GM10248 (cell line): ENCODE measurements at regions not wholly inside any gene's neighbourhood (a gene's known extent, or its start where the extent isn't known, plus 50 kb on each side); places are given as distances from the start of the nearest gene placed in this dataset.

Source experiments
- CTCF ChIA-PET: fragments of 300-600 bp; sonication (Branson Sonifier 250); formaldehyde crosslinking; extraction: SDS; loops from one replicate; lab custom pipeline; 2021; ENCODE audit warnings: antibody characterized with exemption; lab: Yijun Ruan, JAX
- POLR2A ChIA-PET: fragments of 350-650 bp; sonication (Branson Sonifier 250); formaldehyde crosslinking; extraction: SDS; loops from one replicate; lab custom pipeline; 2020; ENCODE audit warnings: antibody characterized with exemption; lab: Yijun Ruan, JAX
- DNase-seq: peaks from one replicate; pipeline ENCODE4 v3.0.0; 2012; ENCODE audit errors: extremely low spot score
- TF ChIP-seq, protein P1 (sequence below): IDR thresholded peaks from 2 replicates; pipeline ENCODE4 v1.5.1; 2012; ENCODE audit warnings: mild to moderate bottlenecking, low read depth; ENCODE audit errors: extremely low read depth, missing control alignments, control extremely low read depth

DNA sequence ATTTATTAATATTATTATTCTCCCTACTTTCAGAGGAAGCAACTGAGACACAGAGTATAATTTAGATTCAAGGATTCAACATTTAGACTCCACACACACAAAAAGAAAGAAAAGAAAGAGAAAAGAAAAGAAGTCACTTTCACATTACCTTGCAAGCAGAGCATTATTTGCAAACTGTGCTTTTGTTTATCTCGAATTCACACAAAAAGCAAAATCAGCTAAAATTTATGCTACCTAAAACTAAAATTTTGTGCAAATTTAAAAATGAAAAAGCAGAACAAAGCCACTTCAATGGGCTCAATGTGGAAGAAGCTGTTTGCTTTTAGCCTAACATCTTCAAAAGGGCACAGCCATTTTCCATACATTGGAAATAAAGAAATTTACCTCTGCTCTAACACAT lies 1282.7 kb upstream of the GYPC start:
- ChIA-PET CTCF (no interaction called here), POLR2A (no interaction called here)
- TF ChIP-seq, protein P1, sequence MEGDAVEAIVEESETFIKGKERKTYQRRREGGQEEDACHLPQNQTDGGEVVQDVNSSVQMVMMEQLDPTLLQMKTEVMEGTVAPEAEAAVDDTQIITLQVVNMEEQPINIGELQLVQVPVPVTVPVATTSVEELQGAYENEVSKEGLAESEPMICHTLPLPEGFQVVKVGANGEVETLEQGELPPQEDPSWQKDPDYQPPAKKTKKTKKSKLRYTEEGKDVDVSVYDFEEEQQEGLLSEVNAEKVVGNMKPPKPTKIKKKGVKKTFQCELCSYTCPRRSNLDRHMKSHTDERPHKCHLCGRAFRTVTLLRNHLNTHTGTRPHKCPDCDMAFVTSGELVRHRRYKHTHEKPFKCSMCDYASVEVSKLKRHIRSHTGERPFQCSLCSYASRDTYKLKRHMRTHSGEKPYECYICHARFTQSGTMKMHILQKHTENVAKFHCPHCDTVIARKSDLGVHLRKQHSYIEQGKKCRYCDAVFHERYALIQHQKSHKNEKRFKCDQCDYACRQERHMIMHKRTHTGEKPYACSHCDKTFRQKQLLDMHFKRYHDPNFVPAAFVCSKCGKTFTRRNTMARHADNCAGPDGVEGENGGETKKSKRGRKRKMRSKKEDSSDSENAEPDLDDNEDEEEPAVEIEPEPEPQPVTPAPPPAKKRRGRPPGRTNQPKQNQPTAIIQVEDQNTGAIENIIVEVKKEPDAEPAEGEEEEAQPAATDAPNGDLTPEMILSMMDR: no peak
- no peak for DNase-seq

DNA sequence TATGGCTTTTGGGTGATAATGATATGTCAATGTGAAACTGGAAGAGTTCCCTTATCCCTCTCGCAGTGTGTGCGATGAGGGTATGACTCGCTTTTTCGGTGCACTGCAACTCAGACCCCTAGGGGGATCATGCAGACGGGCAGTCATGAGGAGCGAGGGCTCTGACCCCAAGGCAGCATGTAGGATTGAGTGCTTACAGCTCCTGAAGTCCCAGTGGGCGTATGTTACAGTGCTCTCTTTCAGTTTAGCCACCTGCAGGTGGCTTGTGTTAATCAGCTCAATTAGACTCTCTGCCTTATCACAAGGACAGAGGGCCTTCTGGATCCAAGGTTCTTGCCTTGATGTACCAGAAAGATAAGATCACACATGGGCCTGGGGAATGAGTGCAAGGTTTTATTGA lies 1269.9 kb upstream of the GYPC start:
- TF ChIP-seq, protein P1: no peak
- POLR2A ChIA-PET: no interaction called here
- CTCF ChIA-PET: interaction anchor here (1.0 to 1.9 kb wide), 6 partner anchors 9 to 34 kb away, joined by 3 to 10 read pairs (median 4); no protein-coding TSS in a partner anchor
- no peak for DNase-seq

DNA sequence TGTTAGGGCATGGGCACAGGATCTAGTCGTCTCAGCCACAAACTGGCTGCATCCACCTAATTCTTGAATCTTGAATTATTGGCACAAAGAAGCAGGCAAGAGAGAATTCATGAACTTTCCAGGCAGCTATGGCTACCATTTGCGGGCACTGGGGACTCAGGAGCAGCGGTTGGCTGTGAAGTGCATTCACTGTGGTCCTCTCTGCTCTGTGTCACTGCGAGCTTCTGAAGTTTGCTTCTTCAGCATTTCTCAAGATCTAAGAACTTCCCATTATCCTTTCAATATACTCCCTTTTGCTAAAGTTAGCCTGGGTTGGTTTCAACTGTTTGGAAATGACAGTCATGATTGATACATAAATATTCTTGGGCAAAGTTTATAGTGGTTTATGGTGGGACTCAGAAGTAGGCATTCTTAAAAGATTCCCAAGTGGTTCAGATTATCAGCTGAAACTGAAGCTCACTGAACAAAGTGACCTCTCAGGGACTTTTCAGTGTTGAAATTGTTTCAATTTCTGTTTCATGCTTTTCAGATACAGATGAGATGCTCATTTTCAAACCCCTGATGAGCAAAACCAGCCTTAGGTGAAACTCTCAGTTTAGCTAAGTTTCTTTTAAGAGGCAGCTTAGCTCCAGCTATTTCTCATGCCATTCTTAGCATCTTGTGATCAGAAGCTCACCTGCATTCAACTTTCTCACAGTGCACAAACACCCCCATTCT lies 1258.3 kb upstream of the GYPC start:
- ChIA-PET CTCF (interaction anchor here (0.8 to 3.9 kb wide), 6 partner anchors 9 to 84 kb away, joined by 3 to 14 read pairs (median 4); no protein-coding TSS in a partner anchor), POLR2A (no interaction called here)
- TF ChIP-seq, protein P1: no peak
- peak; percentile 37 for DNase-seq

DNA sequence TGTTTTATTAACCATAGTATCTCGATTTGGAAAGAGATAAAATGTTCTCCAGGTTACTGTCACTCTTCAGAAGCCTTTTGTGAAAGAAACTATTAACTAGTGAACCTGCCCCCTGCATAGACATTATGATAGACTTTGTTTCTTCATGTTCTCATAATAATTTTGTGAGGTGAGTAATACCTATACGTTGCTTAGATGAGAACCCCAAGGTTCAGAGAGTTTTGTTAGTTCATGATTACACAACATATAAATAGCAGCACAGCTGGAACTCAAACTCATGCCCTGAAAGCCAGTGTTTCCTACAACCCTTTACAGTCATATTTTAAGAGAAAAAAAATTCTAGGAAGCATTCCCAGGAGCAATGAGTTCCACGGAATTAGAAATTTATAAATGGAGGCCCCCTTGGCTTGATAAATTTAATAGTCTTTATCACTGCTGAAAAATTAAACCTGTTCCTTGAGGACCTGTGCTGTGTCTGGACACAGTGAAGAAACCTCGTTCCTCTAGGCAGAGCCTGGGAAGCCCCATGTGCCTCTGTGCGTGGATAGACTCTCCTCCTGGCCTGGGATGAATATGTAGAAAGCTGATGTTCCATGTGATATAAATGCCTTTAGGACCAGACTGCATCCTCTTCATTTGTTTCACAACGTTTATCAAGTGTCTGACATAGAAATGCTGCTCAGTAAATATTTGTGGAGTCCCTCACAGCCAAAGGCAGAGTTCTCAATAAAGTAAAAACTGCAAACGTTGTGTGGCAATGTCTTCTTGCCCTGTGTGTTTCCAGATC lies 1257.0 kb upstream of the GYPC start:
- TF ChIP-seq, protein P1: no peak
- ChIA-PET CTCF (interaction anchor here (0.8 to 1.4 kb wide), 4 partner anchors 7 to 85 kb away, joined by 3 to 5 read pairs (median 3); no protein-coding TSS in a partner anchor), POLR2A (no interaction called here)
- DNase-seq: no peak

DNA sequence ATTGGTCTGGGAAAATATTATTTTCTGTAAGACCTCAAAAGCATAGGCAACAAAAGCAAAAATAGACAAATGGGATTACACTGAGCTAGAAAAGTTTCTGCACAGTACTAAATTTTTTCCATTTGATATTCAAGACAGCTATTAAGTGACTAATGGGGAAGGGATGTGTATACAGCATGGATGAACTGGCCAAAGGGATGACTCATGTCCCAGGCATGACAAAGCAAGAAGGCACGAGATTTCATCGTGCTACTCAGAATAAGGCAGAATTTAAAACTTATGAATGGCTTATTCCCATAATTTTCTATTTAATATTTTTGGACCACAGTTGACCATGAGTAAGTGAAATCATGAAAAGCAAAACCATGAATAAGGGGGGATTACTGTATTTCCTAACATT lies 1250.1 kb upstream of the GYPC start:
- no peak for DNase-seq
- POLR2A ChIA-PET: no interaction called here
- CTCF ChIA-PET: interaction anchor here (0.9 kb wide), 1 partner anchor 8 kb away, joined by 3 read pairs; no protein-coding TSS in a partner anchor
- TF ChIP-seq, protein P1: no peak

DNA sequence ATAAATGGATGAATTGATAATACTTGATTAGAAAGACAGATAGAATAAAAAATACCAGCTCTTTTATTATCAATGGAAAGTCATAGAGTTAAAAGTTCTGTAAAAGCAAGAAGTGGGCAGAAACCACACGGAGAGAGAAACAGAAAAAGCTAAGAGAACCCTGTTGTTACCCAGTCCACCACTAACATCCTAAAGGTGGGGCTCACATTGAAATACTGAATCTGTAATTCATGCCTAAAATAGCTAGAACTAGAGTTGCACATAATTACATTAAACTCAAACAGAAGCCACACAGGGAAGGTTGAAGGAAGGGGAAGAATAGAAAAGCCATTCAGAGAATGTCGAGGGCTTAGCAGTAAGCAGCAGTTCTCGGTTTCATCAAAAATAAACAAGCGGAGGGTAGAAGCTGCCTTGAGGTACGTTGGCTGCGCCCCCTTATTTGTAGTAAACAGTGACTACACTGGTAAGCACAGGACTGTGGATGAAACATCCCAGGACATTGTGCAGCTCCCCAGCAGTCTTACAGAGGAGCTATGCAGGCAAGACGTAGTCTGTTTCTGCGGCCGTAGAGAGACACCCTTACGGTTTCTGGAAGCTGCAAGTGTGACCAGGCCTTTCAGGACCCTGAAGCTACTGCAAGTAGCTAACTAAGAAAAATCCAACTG lies 1247.0 kb upstream of the GYPC start:
- TF ChIP-seq, protein P1: no peak
- POLR2A ChIA-PET: no interaction called here
- CTCF ChIA-PET: interaction anchor here (1.3 kb wide), 1 partner anchor 8 kb away, joined by 3 read pairs; no protein-coding TSS in a partner anchor
- DNase-seq: no peak
